ENCODE measurements at regions not wholly inside any gene's neighbourhood (a gene's known extent, or its start where the extent isn't known, plus 50 kb on each side); places are given as distances from the start of the nearest gene placed in this dataset.

DNA sequence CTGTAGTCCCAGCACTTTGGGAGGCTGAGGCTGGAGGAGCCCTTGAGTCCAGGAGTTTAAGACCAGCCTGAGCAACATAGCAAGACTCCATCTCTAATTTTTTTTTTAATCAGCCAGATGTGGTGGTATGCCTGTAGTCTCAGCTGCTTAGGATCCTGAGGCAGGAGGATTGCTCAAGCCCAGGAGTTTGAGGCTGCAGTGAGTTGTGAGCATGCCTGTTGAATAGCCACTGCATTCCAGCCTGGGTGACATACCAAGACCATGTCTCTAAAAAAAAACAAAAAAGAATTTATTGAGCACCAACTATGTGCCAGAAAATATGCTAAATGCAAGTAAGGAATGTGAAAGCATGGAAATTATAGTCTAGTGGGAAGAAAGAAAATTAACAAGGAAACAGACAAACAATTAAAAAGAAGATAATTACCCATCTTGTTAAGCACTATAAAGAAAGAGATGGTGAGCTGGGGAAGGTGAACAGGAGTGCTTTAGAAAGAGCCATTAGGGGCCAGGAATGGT, 104.0 kb upstream of the ZNF678 start:
- TF ChIP-seq POLR2A (IDR thresholded peaks at IDR 0.05; ENCODE audit: extremely low read depth, insufficient read length) (no peak), MYC (IDR thresholded peaks at IDR 0.05; ENCODE audit: low read depth, low read length) (no peak)
- TF ChIP-seq, protein P1, sequence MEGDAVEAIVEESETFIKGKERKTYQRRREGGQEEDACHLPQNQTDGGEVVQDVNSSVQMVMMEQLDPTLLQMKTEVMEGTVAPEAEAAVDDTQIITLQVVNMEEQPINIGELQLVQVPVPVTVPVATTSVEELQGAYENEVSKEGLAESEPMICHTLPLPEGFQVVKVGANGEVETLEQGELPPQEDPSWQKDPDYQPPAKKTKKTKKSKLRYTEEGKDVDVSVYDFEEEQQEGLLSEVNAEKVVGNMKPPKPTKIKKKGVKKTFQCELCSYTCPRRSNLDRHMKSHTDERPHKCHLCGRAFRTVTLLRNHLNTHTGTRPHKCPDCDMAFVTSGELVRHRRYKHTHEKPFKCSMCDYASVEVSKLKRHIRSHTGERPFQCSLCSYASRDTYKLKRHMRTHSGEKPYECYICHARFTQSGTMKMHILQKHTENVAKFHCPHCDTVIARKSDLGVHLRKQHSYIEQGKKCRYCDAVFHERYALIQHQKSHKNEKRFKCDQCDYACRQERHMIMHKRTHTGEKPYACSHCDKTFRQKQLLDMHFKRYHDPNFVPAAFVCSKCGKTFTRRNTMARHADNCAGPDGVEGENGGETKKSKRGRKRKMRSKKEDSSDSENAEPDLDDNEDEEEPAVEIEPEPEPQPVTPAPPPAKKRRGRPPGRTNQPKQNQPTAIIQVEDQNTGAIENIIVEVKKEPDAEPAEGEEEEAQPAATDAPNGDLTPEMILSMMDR (IDR thresholded peaks at IDR 0.05; ENCODE audit: low read depth, low read length), result no peak
- TF ChIP-seq, protein P2, sequence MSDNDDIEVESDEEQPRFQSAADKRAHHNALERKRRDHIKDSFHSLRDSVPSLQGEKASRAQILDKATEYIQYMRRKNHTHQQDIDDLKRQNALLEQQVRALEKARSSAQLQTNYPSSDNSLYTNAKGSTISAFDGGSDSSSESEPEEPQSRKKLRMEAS (IDR thresholded peaks at IDR 0.05; ENCODE audit: low read depth, low read length), result no peak

All from NB4 (cell line).